ENCODE measurements at regions not wholly inside any gene's neighbourhood (a gene's known extent, or its start where the extent isn't known, plus 50 kb on each side); places are given as distances from the start of the nearest gene placed in this dataset.

DNA sequence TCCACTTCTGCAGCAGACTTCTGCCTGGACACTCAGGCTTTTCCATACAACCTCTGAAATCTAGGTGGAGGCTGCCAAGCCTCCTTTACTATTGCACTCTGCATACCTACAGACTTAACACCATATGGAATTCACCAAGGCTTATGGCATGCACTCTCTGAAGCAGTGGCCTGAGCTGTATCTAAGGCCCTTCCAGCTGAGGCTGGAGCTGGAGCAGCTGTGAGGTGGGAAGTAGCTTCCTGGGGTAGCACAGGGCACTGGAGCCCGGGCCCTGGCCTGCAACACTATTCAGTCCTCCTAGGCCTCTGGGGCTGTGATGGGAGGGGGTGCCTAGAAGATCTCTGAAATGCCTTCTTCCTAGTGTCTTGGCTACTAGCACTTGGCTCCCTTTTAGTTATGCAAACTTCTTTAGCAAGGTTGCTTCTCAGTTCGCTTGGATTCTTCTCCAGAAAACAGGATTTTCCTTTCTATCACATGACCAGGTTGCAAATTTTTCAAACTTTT, 186.6 kb upstream of the RORA start:
- TF ChIP-seq CTCF (IDR thresholded peaks at IDR 0.05) (no peak), POLR2A (IDR thresholded peaks at IDR 0.05) (no peak)

All from uterus (tissue), 2 donors.